Thyroid gland (tissue), 4 donors: ENCODE measurements at regions not wholly inside any gene's neighbourhood (a gene's known extent, or its start where the extent isn't known, plus 50 kb on each side); places are given as distances from the start of the nearest gene placed in this dataset.

ENCODE experiments used
- DNase-seq, 2 donors: peaks; one replicate each; pipeline ENCODE4 v3.0.0-alpha.2; 2019
- H3K27ac ChIP-seq, 3 donors: fragments of 200-600 bp; sonication (generic); 1 replicate in 2 of 3; 2 replicates in 1 of 3; pipeline ENCODE4 v1.5.1; 2016 to 2019; ENCODE audit warnings: mild to moderate bottlenecking in 1 of 3, moderate library complexity in 1 of 3
- H3K27me3 ChIP-seq: fragments of 200-600 bp; sonication (generic); one replicate; pipeline ENCODE4 v1.5.1; 2019
- H3K36me3 ChIP-seq, 2 donors: fragments of 200-600 bp; sonication (generic); one replicate each; pipeline ENCODE4 v1.5.1; 2016 to 2019
- H3K4me1 ChIP-seq, 2 donors: fragments of 200-600 bp; sonication (generic); one replicate each; pipeline ENCODE4 v1.5.1; 2017 to 2019
- H3K4me3 ChIP-seq, 3 donors: fragments of 200-600 bp; sonication (generic); replicated peaks in 1 of 3; 1 replicate in 2 of 3; 2 replicates in 1 of 3; pipeline ENCODE4 v1.5.1; 2016; ENCODE audit warnings: mild to moderate bottlenecking in 1 of 3
- H3K9me3 ChIP-seq: fragments of 200-600 bp; sonication (generic); one replicate; pipeline ENCODE4 v1.5.1; 2017
- POLR2A ChIP-seq, 2 donors: fragments of 450-650 bp; IDR thresholded peaks; one replicate each; pipeline ENCODE4 v1.6.1; 2017; ENCODE audit warnings: antibody characterized with exemption in 2 of 2, mild to moderate bottlenecking in 2 of 2, moderate library complexity in 1 of 2
- WGBS, 2 donors: methylation state at CpG; one replicate each; pipeline ENCODE4 v1.1.5; 2017; 5-methylcytosine and 5-hydroxymethylcytosine counted together
- intact Hi-C: fragments of 100-400 bp; cut with DNase I; formaldehyde crosslinking; loops from one replicate; pipeline ENCODE4 v1.15.1; 2023
- TF ChIP-seq, protein P1 (sequence below), 6 experiments: fragments of 200-600 bp in 3 of 6; fragments of 450-650 bp in 3 of 6; sonication (generic) in 3 of 6; IDR thresholded peaks; one replicate each; pipeline ENCODE4 v1.5.1; 2016 to 2019; ENCODE audit warnings: antibody characterized with exemption in 6 of 6, mild to moderate bottlenecking in 2 of 6, inconsistent platforms in 1 of 6, moderate library complexity in 1 of 6

DNA sequence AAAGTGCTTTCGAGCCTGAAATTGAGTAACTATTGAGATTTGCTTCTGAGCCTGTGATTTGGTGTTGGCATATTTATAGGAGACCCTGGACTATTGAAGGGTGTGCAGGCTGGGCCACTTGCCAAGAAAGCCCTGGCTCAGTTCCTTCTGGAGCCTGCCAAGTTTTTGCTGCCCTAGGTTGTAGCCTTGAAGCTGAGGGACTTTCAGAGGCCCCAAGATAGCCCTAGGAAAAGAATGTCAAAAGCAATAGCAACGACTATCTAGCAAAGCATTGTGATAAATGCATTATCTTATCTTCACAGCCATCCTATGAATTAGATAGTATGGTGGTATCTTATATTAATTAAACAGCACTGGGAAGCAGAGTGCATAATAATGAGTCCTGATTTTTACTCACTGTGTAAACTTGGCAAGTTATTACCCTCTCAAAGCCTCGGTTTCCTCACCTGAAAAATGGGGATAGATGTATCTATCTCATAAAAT is 473.7 kb upstream of the PODXL start:
- Histone ChIP-seq H3K36me3 (no peaks in the 10 kb centered on the region), H3K4me1 (peaks cover 13 to 16% of the 10 kb centered on the region in 2 donors), H3K9me3 (no peaks in the 10 kb centered on the region), H3K27me3 (no peaks in the 10 kb centered on the region), H3K27ac (peak overlapping the region; percentile 3 to 20 (median 4)), H3K4me3 (no peak overlapping the region)
- peak; percentile 82 to 86 for DNase-seq
- WGBS, 2 donors, result 19 to 27% methylated on average over 3 of the region's 3 CpGs
- TF ChIP-seq, protein P1, sequence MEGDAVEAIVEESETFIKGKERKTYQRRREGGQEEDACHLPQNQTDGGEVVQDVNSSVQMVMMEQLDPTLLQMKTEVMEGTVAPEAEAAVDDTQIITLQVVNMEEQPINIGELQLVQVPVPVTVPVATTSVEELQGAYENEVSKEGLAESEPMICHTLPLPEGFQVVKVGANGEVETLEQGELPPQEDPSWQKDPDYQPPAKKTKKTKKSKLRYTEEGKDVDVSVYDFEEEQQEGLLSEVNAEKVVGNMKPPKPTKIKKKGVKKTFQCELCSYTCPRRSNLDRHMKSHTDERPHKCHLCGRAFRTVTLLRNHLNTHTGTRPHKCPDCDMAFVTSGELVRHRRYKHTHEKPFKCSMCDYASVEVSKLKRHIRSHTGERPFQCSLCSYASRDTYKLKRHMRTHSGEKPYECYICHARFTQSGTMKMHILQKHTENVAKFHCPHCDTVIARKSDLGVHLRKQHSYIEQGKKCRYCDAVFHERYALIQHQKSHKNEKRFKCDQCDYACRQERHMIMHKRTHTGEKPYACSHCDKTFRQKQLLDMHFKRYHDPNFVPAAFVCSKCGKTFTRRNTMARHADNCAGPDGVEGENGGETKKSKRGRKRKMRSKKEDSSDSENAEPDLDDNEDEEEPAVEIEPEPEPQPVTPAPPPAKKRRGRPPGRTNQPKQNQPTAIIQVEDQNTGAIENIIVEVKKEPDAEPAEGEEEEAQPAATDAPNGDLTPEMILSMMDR (IDR thresholded peaks at IDR 0.05), result no peak
- no peak for TF ChIP-seq POLR2A (IDR thresholded peaks at IDR 0.05)
- intact Hi-C loops, result no loop called here

DNA sequence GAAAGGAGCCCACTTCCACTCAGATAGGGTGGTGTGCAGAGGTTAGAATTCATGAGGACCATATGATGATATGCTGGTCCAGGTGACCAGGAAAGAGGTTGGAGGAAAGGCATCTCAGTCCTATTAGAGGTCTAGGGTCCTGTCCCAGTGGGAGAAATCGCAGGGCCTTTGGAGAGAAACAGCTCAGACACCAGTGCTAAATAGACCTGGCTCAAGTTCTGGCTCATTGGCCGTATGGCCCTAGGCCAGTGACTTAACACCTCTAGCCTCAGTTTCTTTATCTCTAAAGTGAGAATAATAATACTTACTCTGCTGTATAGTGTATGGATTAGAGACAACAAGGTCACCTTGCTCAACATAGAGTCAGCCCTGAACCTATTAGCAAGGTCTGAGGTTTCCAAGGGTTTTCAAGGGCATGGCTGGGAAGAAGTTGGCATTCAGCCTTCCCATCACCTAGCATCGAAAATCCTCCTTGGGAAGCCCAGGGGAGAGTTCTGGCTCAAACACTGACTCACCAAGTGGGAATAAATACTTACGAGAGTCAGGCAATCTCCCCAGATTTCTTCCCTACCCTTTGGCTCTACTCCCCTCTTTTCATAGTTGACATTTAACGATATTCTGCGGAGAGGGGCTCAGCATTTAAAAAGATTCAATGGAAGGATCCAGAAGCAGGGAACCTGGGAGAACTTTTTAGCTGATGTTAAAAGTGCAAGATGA is 473.1 kb upstream of the PODXL start:
- no peaks in the 10 kb centered on the region for H3K27me3 ChIP-seq

DNA sequence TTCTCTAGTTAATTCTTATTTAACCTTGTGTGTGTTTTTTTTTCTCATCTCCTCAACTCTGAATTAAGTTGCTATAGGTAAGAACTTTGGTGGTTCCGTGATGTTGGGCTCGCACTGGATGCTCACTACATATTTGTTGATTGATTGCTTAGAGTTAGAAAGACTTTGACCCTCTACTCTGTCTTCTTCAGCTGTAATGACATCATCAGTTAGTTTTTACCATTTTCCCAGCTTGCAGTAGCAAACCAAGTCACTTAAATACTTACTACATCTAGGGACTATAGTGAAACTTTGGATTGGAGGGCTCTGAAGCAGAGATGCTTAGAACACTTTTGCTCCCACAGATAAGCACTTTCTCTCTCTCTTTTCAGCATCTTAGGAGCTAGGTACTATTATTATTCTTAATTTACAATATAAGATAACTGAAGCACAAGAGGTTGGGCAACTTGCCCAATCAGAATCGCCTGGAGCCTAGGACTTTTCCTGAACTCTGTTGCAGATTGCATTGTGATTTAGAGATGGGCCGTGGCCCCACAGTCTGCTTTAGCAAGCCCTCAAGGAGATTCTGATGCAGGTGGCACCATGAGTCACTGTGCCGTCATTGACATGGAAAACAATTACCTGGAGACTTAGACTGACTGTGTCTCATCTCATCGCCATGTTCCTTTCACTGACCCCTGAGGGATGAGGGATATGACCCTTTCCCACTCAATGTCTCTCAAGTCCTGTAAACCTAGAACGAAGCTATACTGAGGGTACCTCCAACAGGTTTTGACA is 471.9 kb upstream of the PODXL start:
- 81 to 88% methylated on average over 7 of the region's 7 CpGs for WGBS, 2 donors
- intact Hi-C loops, result no loop called here
- no peak for DNase-seq

More for the DNA sequence above, 473.1 kb upstream of the PODXL start:
- Histone ChIP-seq H3K9me3 (no peaks in the 10 kb centered on the region), H3K36me3 (no peaks in the 10 kb centered on the region), H3K4me1 (peaks cover 13 to 16% of the 10 kb centered on the region in 2 donors), H3K4me3 (no peak overlapping the region), H3K27ac (peak overlapping the region; percentile 3 to 30 (median 11))
- intact Hi-C loops, result no loop called here
- DNase-seq, result peak; percentile 27 to 37
- TF ChIP-seq, protein P1 (IDR thresholded peaks at IDR 0.05), result no peak
- no peak for TF ChIP-seq POLR2A (IDR thresholded peaks at IDR 0.05)
- WGBS, 2 donors, result 37 to 41% methylated on average over 6 of the region's 6 CpGs

DNA sequence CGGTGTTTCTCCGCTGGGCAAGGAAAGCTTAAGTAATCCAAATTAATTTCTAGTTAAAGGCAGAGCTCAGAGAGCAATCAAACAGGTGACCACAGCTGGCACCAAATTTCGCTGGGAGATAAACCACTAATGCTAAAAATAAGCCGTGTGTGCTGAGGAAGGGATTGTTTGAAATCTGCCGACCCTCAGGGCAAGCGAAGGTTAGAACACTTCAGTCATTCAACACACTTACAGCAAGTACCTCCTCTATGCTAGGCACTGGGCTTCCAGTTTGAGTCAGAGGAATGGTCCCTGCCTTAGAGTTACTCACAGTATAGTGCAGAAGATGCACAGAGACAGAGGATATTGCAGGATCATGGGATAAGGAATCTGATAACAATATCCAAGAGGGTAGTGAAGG is 467.9 kb upstream of the PODXL start:
- no peak overlapping the region for H3K4me3 ChIP-seq
- no peaks in the 10 kb centered on the region for H3K4me1 ChIP-seq
- H3K9me3 ChIP-seq, result no peaks in the 10 kb centered on the region
- no peaks in the 10 kb centered on the region for H3K27me3 ChIP-seq
- H3K27ac ChIP-seq, result no peak overlapping the region
- DNase-seq, result no peak
- H3K36me3 ChIP-seq, result no peaks in the 10 kb centered on the region
- TF ChIP-seq POLR2A (IDR thresholded peaks at IDR 0.05), result no peak
- TF ChIP-seq, protein P1 (IDR thresholded peaks at IDR 0.05), result no peak
- intact Hi-C loops, result no loop called here
- WGBS, 2 donors, result 69 to 76% methylated on average over 6 of the region's 6 CpGs

More for the DNA sequence above, 471.9 kb upstream of the PODXL start:
- Histone ChIP-seq H3K36me3 (no peaks in the 10 kb centered on the region), H3K4me1 (peaks cover 13 to 16% of the 10 kb centered on the region in 2 donors), H3K27me3 (no peaks in the 10 kb centered on the region), H3K27ac (no peak overlapping the region), H3K9me3 (no peaks in the 10 kb centered on the region), H3K4me3 (no peak overlapping the region)
- no peak for TF ChIP-seq POLR2A (IDR thresholded peaks at IDR 0.05)
- TF ChIP-seq, protein P1 (IDR thresholded peaks at IDR 0.05), result no peak

DNA sequence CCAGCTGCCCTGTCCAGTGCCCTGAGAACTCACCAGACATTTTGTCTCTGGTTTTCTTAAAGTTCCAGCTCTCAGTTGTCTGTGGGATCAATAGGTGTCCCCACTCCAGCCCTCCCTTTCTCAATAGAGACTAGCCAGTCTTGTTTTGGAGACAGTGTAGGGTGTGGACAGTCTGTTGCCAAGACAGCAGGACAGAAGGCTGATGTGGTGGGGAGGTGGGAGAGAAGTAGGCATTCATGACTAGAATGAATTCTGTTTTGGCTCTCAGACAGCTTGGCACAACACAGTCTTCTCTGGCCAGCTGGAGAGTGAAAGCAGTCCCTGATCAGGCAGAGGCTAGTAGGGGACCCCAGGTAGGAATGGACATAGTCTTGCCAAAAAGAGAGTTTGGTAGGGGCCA is 467.0 kb upstream of the PODXL start:
- H3K27me3 ChIP-seq, result no peaks in the 10 kb centered on the region
- H3K4me3 ChIP-seq, result no peak overlapping the region
- no peak for TF ChIP-seq POLR2A (IDR thresholded peaks at IDR 0.05)
- TF ChIP-seq, protein P1 (IDR thresholded peaks at IDR 0.05), result no peak
- intact Hi-C loops, result no loop called here
- H3K36me3 ChIP-seq, result no peaks in the 10 kb centered on the region
- DNase-seq, result no peak
- H3K9me3 ChIP-seq, result no peaks in the 10 kb centered on the region
- H3K27ac ChIP-seq, result no peak overlapping the region
- no peaks in the 10 kb centered on the region for H3K4me1 ChIP-seq
